Sigmoid colon (tissue), 4 donors: ENCODE measurements at regions not wholly inside any gene's neighbourhood (a gene's known extent, or its start where the extent isn't known, plus 50 kb on each side); places are given as distances from the start of the nearest gene placed in this dataset.

Experiments
- CTCF ChIP-seq, 4 experiments: fragments of 450-650 bp in 3 of 4; fragments of 200-600 bp in 1 of 4; IDR thresholded peaks; one replicate each; pipeline ENCODE4 v1.5.1; 2016 to 2019; ENCODE audit warnings: antibody characterized with exemption in 4 of 4, mild to moderate bottlenecking in 3 of 4, moderate library complexity in 2 of 4
- POLR2A ChIP-seq, 2 donors: fragments of 450-650 bp; IDR thresholded peaks; one replicate each; pipeline ENCODE4 v1.6.1; 2016; ENCODE audit warnings: antibody characterized with exemption in 2 of 2, mild to moderate bottlenecking in 2 of 2, moderate library complexity in 2 of 2
- POLR2AphosphoS5 ChIP-seq, 4 donors: sonication (generic); formaldehyde crosslinking; IDR thresholded peaks; one replicate each; pipeline ENCODE4 v1.6.1; 2017; ENCODE audit warnings: antibody characterized with exemption in 4 of 4

DNA sequence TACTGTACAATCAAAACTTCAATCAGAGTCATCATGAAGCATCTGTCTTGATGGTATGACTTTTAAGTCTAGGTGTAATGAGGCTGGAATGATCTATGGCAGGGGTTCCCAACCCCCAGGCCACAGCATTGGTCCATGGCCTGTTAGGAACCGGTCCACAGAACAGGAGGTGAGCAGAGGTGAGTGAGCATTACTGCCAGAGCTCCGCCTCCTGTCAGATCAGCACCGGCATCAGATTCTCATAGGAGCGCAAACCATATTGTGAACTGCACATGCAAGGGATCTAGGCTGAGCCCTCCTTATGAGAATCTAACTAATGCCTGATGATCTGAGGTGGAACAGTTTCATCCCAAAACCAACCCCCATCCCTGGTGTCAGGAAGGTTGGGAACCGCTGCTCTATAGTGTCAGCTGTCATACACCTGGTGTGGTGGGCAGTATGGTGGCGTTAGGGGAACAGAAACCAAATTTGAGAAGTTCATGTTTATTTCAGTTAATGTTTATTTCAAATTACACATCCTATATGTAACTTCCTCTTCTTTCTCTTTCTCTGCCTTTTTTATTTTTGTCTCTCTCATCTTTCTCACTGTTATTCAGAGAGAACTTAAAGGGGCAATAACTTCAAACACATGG is 432.6 kb downstream of the TNS3 start:
- TF ChIP-seq POLR2AphosphoS5 (IDR thresholded peaks at IDR 0.05) (no peak), CTCF (IDR thresholded peaks at IDR 0.05) (no peak), POLR2A (IDR thresholded peaks at IDR 0.05) (no peak)
